Liver (tissue), 8 donors: ENCODE measurements at regions not wholly inside any gene's neighbourhood (a gene's known extent, or its start where the extent isn't known, plus 50 kb on each side); places are given as distances from the start of the nearest gene placed in this dataset.
"Not testable (repeated sequence)": the region's sequence is repeated elsewhere in the genome, so short reads cannot be mapped to it uniquely, and the experiment has no call there.

ENCODE experiments used
- DNase-seq: peaks from one replicate; pipeline ENCODE4 v3.0.0-alpha.2; 2017; ENCODE audit warnings: low spot score
- H3K27ac ChIP-seq, 2 donors: one replicate each; pipeline ENCODE4 v1.7.0; 2013; ENCODE audit warnings: inconsistent platforms in 2 of 2, low read length in 2 of 2, control low read depth in 1 of 2, low read depth in 1 of 2, mild to moderate bottlenecking in 1 of 2
- H3K27me3 ChIP-seq, 4 donors: one replicate each; pipeline versions ENCODE4 v1.6.1 to v1.7.0; 2013; ENCODE audit warnings: low read length in 3 of 4, inconsistent platforms in 1 of 4, mild to moderate bottlenecking in 1 of 4, moderate library complexity in 1 of 4; ENCODE audit not compliant: control insufficient read depth in 4 of 4, insufficient read depth in 4 of 4
- H3K36me3 ChIP-seq, 4 donors: one replicate each; pipeline versions ENCODE4 v1.6.1 to v1.7.0; 2013; ENCODE audit warnings: low read length in 3 of 4, mild to moderate bottlenecking in 3 of 4, low read depth in 1 of 4, moderate library complexity in 1 of 4; ENCODE audit not compliant: control insufficient read depth in 4 of 4, insufficient read depth in 3 of 4
- H3K4me1 ChIP-seq, 4 donors: one replicate each; pipeline versions ENCODE4 v1.6.1 to v1.7.0; 2013; ENCODE audit warnings: low read length in 3 of 4, mild to moderate bottlenecking in 3 of 4, moderate library complexity in 1 of 4; ENCODE audit not compliant: control insufficient read depth in 4 of 4, insufficient read depth in 4 of 4
- H3K4me3 ChIP-seq, 3 donors: one replicate each; pipeline versions ENCODE4 v1.6.1 to v1.7.0; 2013; ENCODE audit warnings: low read length in 3 of 3, control low read depth in 1 of 3, low read depth in 1 of 3, mild to moderate bottlenecking in 1 of 3
- H3K9ac ChIP-seq, 2 donors: one replicate each; pipeline ENCODE4 v1.7.0; 2013; ENCODE audit warnings: low read length in 2 of 2, mild to moderate bottlenecking in 2 of 2, moderate library complexity in 2 of 2, control low read depth in 1 of 2, low read depth in 1 of 2
- H3K9me3 ChIP-seq, 4 donors: one replicate each; pipeline versions ENCODE4 v1.6.1 to v1.7.0; 2013; ENCODE audit warnings: low read length in 3 of 4; ENCODE audit not compliant: control insufficient read depth in 4 of 4
- ATF3 ChIP-seq: IDR thresholded peaks from 2 replicates; pipeline ENCODE4 v1.6.1; 2016; ENCODE audit warnings: antibody characterized with exemption
- CTCF ChIP-seq: fragments of 150-350 bp; IDR thresholded peaks from 2 replicates; pipeline ENCODE4 v1.5.1; 2017; ENCODE audit warnings: improper control_type of control experiment, low read depth, low read length; ENCODE audit not compliant: missing input control
- EGR1 ChIP-seq, 2 donors: IDR thresholded peaks; 2 replicates each; pipeline ENCODE4 v1.6.1; 2016 to 2018; ENCODE audit warnings: antibody characterized with exemption in 2 of 2, low read depth in 2 of 2
- FOXA1 ChIP-seq: IDR thresholded peaks from 2 replicates; pipeline ENCODE4 v1.6.1; 2016; ENCODE audit warnings: antibody characterized with exemption
- FOXA2 ChIP-seq: IDR thresholded peaks from 2 replicates; pipeline ENCODE4 v1.6.1; 2016; ENCODE audit warnings: antibody characterized with exemption
- GABPA ChIP-seq, 2 donors: IDR thresholded peaks in 1 of 2; conservative IDR thresholded peaks in 1 of 2; 2 replicates each; pipeline ENCODE4 v1.6.1; 2016; ENCODE audit warnings: antibody characterized with exemption in 2 of 2, mild to moderate bottlenecking in 1 of 2, moderate library complexity in 1 of 2
- HNF4A ChIP-seq, 2 donors: conservative IDR thresholded peaks; 2 replicates each; pipeline ENCODE4 v1.6.1; 2016; ENCODE audit warnings: antibody characterized with exemption in 2 of 2, mild to moderate bottlenecking in 2 of 2
- HNF4G ChIP-seq: IDR thresholded peaks from 2 replicates; pipeline ENCODE4 v1.6.1; 2016; ENCODE audit warnings: antibody characterized with exemption
- JUND ChIP-seq, 2 donors: IDR thresholded peaks; 2 replicates each; pipeline ENCODE4 v1.6.1; 2016; ENCODE audit warnings: antibody characterized with exemption in 2 of 2
- MAX ChIP-seq: IDR thresholded peaks from 2 replicates; pipeline ENCODE4 v1.6.1; 2016; ENCODE audit warnings: antibody characterized with exemption
- NR2F2 ChIP-seq: IDR thresholded peaks from 2 replicates; pipeline ENCODE4 v1.6.1; 2016; ENCODE audit warnings: antibody characterized with exemption
- RAD21 ChIP-seq, 2 donors: IDR thresholded peaks; 2 replicates each; pipeline ENCODE4 v1.6.1; 2016; ENCODE audit warnings: antibody characterized with exemption in 2 of 2, mild to moderate bottlenecking in 2 of 2
- RXRA ChIP-seq, 2 donors: IDR thresholded peaks; 2 replicates each; pipeline ENCODE4 v1.6.1; 2017 to 2018; ENCODE audit warnings: antibody characterized with exemption in 2 of 2, mild to moderate bottlenecking in 1 of 2
- SP1 ChIP-seq: IDR thresholded peaks from 2 replicates; pipeline ENCODE4 v1.6.1; 2018; ENCODE audit warnings: antibody characterized with exemption, mild to moderate bottlenecking
- TAF1 ChIP-seq: conservative IDR thresholded peaks from 2 replicates; pipeline ENCODE4 v1.6.1; 2016; ENCODE audit warnings: antibody characterized with exemption, mild to moderate bottlenecking
- ZBTB33 ChIP-seq: IDR thresholded peaks from 2 replicates; pipeline ENCODE4 v1.6.1; 2016; ENCODE audit warnings: antibody characterized with exemption
- WGBS: extraction: QIAGEN DNeasy Blood & Tissue Kit; methylation state at CpG from one replicate; pipeline ENCODE4 v1.1.7; 2013; 5-methylcytosine and 5-hydroxymethylcytosine counted together
- donor health status: healthy.
- donor health status: healthy.
- donor health status: healthy.
- donor health status: healthy.
- donor health status: healthy.

- DNase-seq = no peak
- Histone ChIP-seq H3K4me3 (no peak overlapping the region), H3K9me3 (no peaks in the 10 kb centered on the region), H3K27ac (no peak overlapping the region), H3K36me3 (no peaks in the 10 kb centered on the region), H3K9ac (no peak overlapping the region), H3K4me1 (no peaks in the 10 kb centered on the region), H3K27me3 (no peaks in the 10 kb centered on the region)
- TF ChIP-seq NR2F2 (no peak), SP1 (no peak), JUND (IDR thresholded peaks at IDR 0.05) (no peak), CTCF (no peak), FOXA1 (no peak), HNF4G (no peak), ZBTB33 (no peak), GABPA (IDR thresholded peaks at IDR 0.05 in 1 of 2, conservative IDR thresholded peaks at IDR 0.05 in 1 of 2) (no peak), TAF1 (no peak), RAD21 (IDR thresholded peaks at IDR 0.05) (no peak)
- WGBS = 55% methylated on average over 2 of the region's 2 CpGs
These were observed 929.0 kb upstream of the FAT3 start for GRCh38 chr11:91295591-91295990.

- WGBS = 81% methylated on average over 1 of the region's 1 CpG
- DNase-seq = no peak
- no peaks in the 10 kb centered on the region for H3K9me3 ChIP-seq
These were observed 931.5 kb upstream of the FAT3 start for GRCh38 chr11:91293119-91293518.

GRCh38 chr11:91272089-91272488 is 952.5 kb upstream of the FAT3 start:
- Histone ChIP-seq H3K36me3 (no peaks in the 10 kb centered on the region), H3K9ac (no peak overlapping the region), H3K9me3 (no peaks in the 10 kb centered on the region), H3K27me3 (no peaks in the 10 kb centered on the region), H3K27ac (no peak overlapping the region), H3K4me1 (no peaks in the 10 kb centered on the region), H3K4me3 (no peak overlapping the region)
- no peak for DNase-seq
- WGBS = 88% methylated on average over 1 of the region's 1 CpG
- TF ChIP-seq FOXA2 = no peak
- TF ChIP-seq MAX = no peak
- no peak for TF ChIP-seq GABPA (IDR thresholded peaks at IDR 0.05 in 1 of 2, conservative IDR thresholded peaks at IDR 0.05 in 1 of 2)
- no peak for TF ChIP-seq SP1

More at GRCh38 chr11:91293119-91293518, 931.5 kb upstream of the FAT3 start:
- H3K27me3 ChIP-seq = no peaks in the 10 kb centered on the region
- no peaks in the 10 kb centered on the region for H3K36me3 ChIP-seq
- no peak overlapping the region for H3K4me3 ChIP-seq
- TF ChIP-seq RAD21 (IDR thresholded peaks at IDR 0.05) = no peak
- TF ChIP-seq HNF4A (conservative IDR thresholded peaks at IDR 0.05) = no peak
- no peak for TF ChIP-seq FOXA2
- TF ChIP-seq EGR1 (IDR thresholded peaks at IDR 0.05; ENCODE audit: low read depth in 2 of 2) = no peak
- TF ChIP-seq RXRA (IDR thresholded peaks at IDR 0.05) = no peak
- TF ChIP-seq TAF1 = no peak
- TF ChIP-seq JUND (IDR thresholded peaks at IDR 0.05) = no peak
- no peak for TF ChIP-seq GABPA (IDR thresholded peaks at IDR 0.05 in 1 of 2, conservative IDR thresholded peaks at IDR 0.05 in 1 of 2)
- no peak for TF ChIP-seq HNF4G
- no peak for TF ChIP-seq NR2F2
- TF ChIP-seq ATF3 = no peak
- no peak overlapping the region for H3K9ac ChIP-seq
- no peaks in the 10 kb centered on the region for H3K4me1 ChIP-seq
- H3K27ac ChIP-seq = no peak overlapping the region

GRCh38 chr11:91268512-91269295 is 955.9 kb upstream of the FAT3 start:
- not testable (repeated sequence) for DNase-seq, H3K9ac ChIP-seq, H3K27ac ChIP-seq, H3K4me3 ChIP-seq, H3K27me3 ChIP-seq, H3K9me3 ChIP-seq, H3K36me3 ChIP-seq, H3K4me1 ChIP-seq
- WGBS = 86% methylated on average over 37 of the region's 37 CpGs
